ENCODE measurements at regions not wholly inside any gene's neighbourhood (a gene's known extent, or its start where the extent isn't known, plus 50 kb on each side); places are given as distances from the start of the nearest gene placed in this dataset.
"Not testable (repeated sequence)": the region's sequence is repeated elsewhere in the genome, so short reads cannot be mapped to it uniquely, and the experiment has no call there.

- no peak overlapping the region for H2BK120ac ChIP-seq (ENCODE audit: low read depth, low read length)
- no peak overlapping the region for H2AK5ac ChIP-seq (ENCODE audit: low read length, severe bottlenecking)
- H3K9me3 ChIP-seq (ENCODE audit: control insufficient read depth, low read length), result peaks cover 25% of the 10 kb centered on the region
- H2AFZ ChIP-seq (ENCODE audit: low read depth, low read length), result no peak overlapping the region
- no peaks in the 10 kb centered on the region for H3K79me1 ChIP-seq (replicated peaks; ENCODE audit: low read length, poor library complexity, severe bottlenecking)
- H3K9ac ChIP-seq (ENCODE audit: low read length), result no peak overlapping the region
- H3K23ac ChIP-seq (ENCODE audit: low read length in 2 of 2), result no peak overlapping the region
- DNase-seq, result no peak
- peak overlapping the region in 1 of 2 experiments; percentile 22 for H3K18ac ChIP-seq (ENCODE audit: low read depth in 1 of 2, low read length in 2 of 2)
- no peak overlapping the region for H3K4me2 ChIP-seq (ENCODE audit: low read length, poor library complexity, severe bottlenecking)
- no peak overlapping the region for H4K91ac ChIP-seq (ENCODE audit: low read length)
- H2BK5ac ChIP-seq (ENCODE audit: low read depth, low read length, poor library complexity, severe bottlenecking), result no peak overlapping the region
- H2BK12ac ChIP-seq (ENCODE audit: low read length in 2 of 2), result no peak overlapping the region
- no peak overlapping the region for H4K8ac ChIP-seq (ENCODE audit: low read length)
- whole genome bisulfite sequencing, result 77% methylated on average over 2 of the region's 3 CpGs
- H3K14ac ChIP-seq (ENCODE audit: low read length in 2 of 2), result no peak overlapping the region
- no peak overlapping the region for H3K27ac ChIP-seq (ENCODE audit: low read length, poor library complexity, severe bottlenecking)
- H3K27me3 ChIP-seq (ENCODE audit: control insufficient read depth in 1 of 2, insufficient read depth in 1 of 2, low read length in 2 of 2), result no peaks in the 10 kb centered on the region
- no peaks in the 10 kb centered on the region for H3K36me3 ChIP-seq (ENCODE audit: control insufficient read depth in 1 of 2, insufficient read depth in 2 of 2, low read depth in 1 of 2, low read length in 2 of 2)
- peaks cover 4% of the 10 kb centered on the region for H3K4me1 ChIP-seq (ENCODE audit: control insufficient read depth, insufficient read depth, low read depth, low read length)
- H2BK15ac ChIP-seq (ENCODE audit: low read depth, poor library complexity, severe bottlenecking), result no peak overlapping the region
- no peak overlapping the region for H3K4me3 ChIP-seq (ENCODE audit: insufficient read depth in 1 of 2, low read depth in 1 of 2, low read length in 2 of 2)
- no peak overlapping the region for H3K4ac ChIP-seq (ENCODE audit: low read depth in 1 of 2, low read length in 2 of 2)
These were observed 218.1 kb upstream of the DMRTA1 start for GRCh38 chr9:22228542-22228941.

- H2AK5ac ChIP-seq (ENCODE audit: low read length, severe bottlenecking), result no peak overlapping the region
- no peaks in the 10 kb centered on the region for H3K79me1 ChIP-seq (replicated peaks; ENCODE audit: low read length, poor library complexity, severe bottlenecking)
- no peak overlapping the region for H3K23ac ChIP-seq (ENCODE audit: low read length in 2 of 2)
- 91% methylated on average over 4 of the region's 4 CpGs for WGBS
- H3K36me3 ChIP-seq (ENCODE audit: control insufficient read depth in 1 of 2, insufficient read depth in 2 of 2, low read depth in 1 of 2, low read length in 2 of 2), result no peaks in the 10 kb centered on the region
- H3K9me3 ChIP-seq (ENCODE audit: control insufficient read depth, low read length), result peaks cover 25% of the 10 kb centered on the region
- H3K9ac ChIP-seq (ENCODE audit: low read length), result no peak overlapping the region
- H2AFZ ChIP-seq (ENCODE audit: low read depth, low read length), result no peak overlapping the region
- H3K4ac ChIP-seq (ENCODE audit: low read depth in 1 of 2, low read length in 2 of 2), result no peak overlapping the region
- no peak overlapping the region for H3K27ac ChIP-seq (ENCODE audit: low read length, poor library complexity, severe bottlenecking)
- H3K14ac ChIP-seq (ENCODE audit: low read length in 2 of 2), result no peak overlapping the region
- peaks cover 4% of the 10 kb centered on the region for H3K4me1 ChIP-seq (ENCODE audit: control insufficient read depth, insufficient read depth, low read depth, low read length)
- H4K8ac ChIP-seq (ENCODE audit: low read length), result no peak overlapping the region
- no peak overlapping the region for H2BK5ac ChIP-seq (ENCODE audit: low read depth, low read length, poor library complexity, severe bottlenecking)
- H2BK15ac ChIP-seq (ENCODE audit: low read depth, poor library complexity, severe bottlenecking), result no peak overlapping the region
- no peaks in the 10 kb centered on the region for H3K27me3 ChIP-seq (ENCODE audit: control insufficient read depth in 1 of 2, insufficient read depth in 1 of 2, low read length in 2 of 2)
- peak overlapping the region; percentile 22 to 66 for H3K18ac ChIP-seq (ENCODE audit: low read depth in 1 of 2, low read length in 2 of 2)
- no peak overlapping the region for H4K91ac ChIP-seq (ENCODE audit: low read length)
- no peak for DNase-seq
- H2BK120ac ChIP-seq (ENCODE audit: low read depth, low read length), result no peak overlapping the region
- no peak overlapping the region for H3K4me3 ChIP-seq (ENCODE audit: insufficient read depth in 1 of 2, low read depth in 1 of 2, low read length in 2 of 2)
- no peak overlapping the region for H3K4me2 ChIP-seq (ENCODE audit: low read length, poor library complexity, severe bottlenecking)
- H2BK12ac ChIP-seq (ENCODE audit: low read length in 2 of 2), result peak overlapping the region; percentile 42 to 88
These were observed 217.6 kb upstream of the DMRTA1 start for GRCh38 chr9:22229069-22229468.

GRCh38 chr9:22231309-22231708 is 215.3 kb upstream of the DMRTA1 start:
- H4K8ac ChIP-seq (ENCODE audit: low read length); H3K27ac ChIP-seq (ENCODE audit: low read length, poor library complexity, severe bottlenecking); H3K27me3 ChIP-seq (ENCODE audit: control insufficient read depth in 1 of 2, insufficient read depth in 1 of 2, low read length in 2 of 2); H3K18ac ChIP-seq (ENCODE audit: low read depth in 1 of 2, low read length in 2 of 2); H3K14ac ChIP-seq (ENCODE audit: low read length in 2 of 2); H3K4me1 ChIP-seq (ENCODE audit: control insufficient read depth, insufficient read depth, low read depth, low read length); H2AFZ ChIP-seq (ENCODE audit: low read depth, low read length); H2AK5ac ChIP-seq (ENCODE audit: low read length, severe bottlenecking); H3K36me3 ChIP-seq (ENCODE audit: control insufficient read depth in 1 of 2, insufficient read depth in 2 of 2, low read depth in 1 of 2, low read length in 2 of 2); H2BK120ac ChIP-seq (ENCODE audit: low read depth, low read length); H3K4me2 ChIP-seq (ENCODE audit: low read length, poor library complexity, severe bottlenecking); H2BK5ac ChIP-seq (ENCODE audit: low read depth, low read length, poor library complexity, severe bottlenecking); H3K23ac ChIP-seq (ENCODE audit: low read length in 2 of 2); H3K9ac ChIP-seq (ENCODE audit: low read length); H3K4ac ChIP-seq (ENCODE audit: low read depth in 1 of 2, low read length in 2 of 2); H2BK12ac ChIP-seq (ENCODE audit: low read length in 2 of 2); H2BK15ac ChIP-seq (ENCODE audit: low read depth, poor library complexity, severe bottlenecking); H4K91ac ChIP-seq (ENCODE audit: low read length); DNase-seq; H3K79me1 ChIP-seq (replicated peaks; ENCODE audit: low read length, poor library complexity, severe bottlenecking); H3K4me3 ChIP-seq (ENCODE audit: insufficient read depth in 1 of 2, low read depth in 1 of 2, low read length in 2 of 2): not testable (repeated sequence)
- peaks cover 25% of the 10 kb centered on the region for H3K9me3 ChIP-seq (ENCODE audit: control insufficient read depth, low read length)

- Histone ChIP-seq H4K8ac (ENCODE audit: low read length) (no peak overlapping the region), H3K27me3 (ENCODE audit: control insufficient read depth in 1 of 2, insufficient read depth in 1 of 2, low read length in 2 of 2) (no peaks in the 10 kb centered on the region), H3K4me3 (ENCODE audit: insufficient read depth in 1 of 2, low read depth in 1 of 2, low read length in 2 of 2) (no peak overlapping the region), H4K91ac (ENCODE audit: low read length) (no peak overlapping the region), H2BK15ac (ENCODE audit: low read depth, poor library complexity, severe bottlenecking) (no peak overlapping the region), H3K4me2 (ENCODE audit: low read length, poor library complexity, severe bottlenecking) (no peak overlapping the region), H2AFZ (ENCODE audit: low read depth, low read length) (no peak overlapping the region), H2AK5ac (ENCODE audit: low read length, severe bottlenecking) (no peak overlapping the region), H2BK5ac (ENCODE audit: low read depth, low read length, poor library complexity, severe bottlenecking) (no peak overlapping the region), H3K79me1 (replicated peaks; ENCODE audit: low read length, poor library complexity, severe bottlenecking) (no peaks in the 10 kb centered on the region), H3K9me3 (ENCODE audit: control insufficient read depth, low read length) (peaks cover 25% of the 10 kb centered on the region), H3K36me3 (ENCODE audit: control insufficient read depth in 1 of 2, insufficient read depth in 2 of 2, low read depth in 1 of 2, low read length in 2 of 2) (no peaks in the 10 kb centered on the region), H3K4ac (ENCODE audit: low read depth in 1 of 2, low read length in 2 of 2) (no peak overlapping the region), H2BK12ac (ENCODE audit: low read length in 2 of 2) (no peak overlapping the region), H3K9ac (ENCODE audit: low read length) (no peak overlapping the region), H3K18ac (ENCODE audit: low read depth in 1 of 2, low read length in 2 of 2) (no peak overlapping the region), H3K4me1 (ENCODE audit: control insufficient read depth, insufficient read depth, low read depth, low read length) (peaks cover 4% of the 10 kb centered on the region), H3K14ac (ENCODE audit: low read length in 2 of 2) (no peak overlapping the region), H3K23ac (ENCODE audit: low read length in 2 of 2) (no peak overlapping the region), H3K27ac (ENCODE audit: low read length, poor library complexity, severe bottlenecking) (no peak overlapping the region), H2BK120ac (ENCODE audit: low read depth, low read length) (no peak overlapping the region)
- DNase-seq, result no peak
- 92% methylated on average over 1 of the region's 1 CpG for WGBS
These were observed 213.7 kb upstream of the DMRTA1 start for GRCh38 chr9:22232971-22233370.

Data from mesenchymal stem cell (in vitro differentiated cells and primary cell).